Eye (tissue), 1 donor: ENCODE measurements at regions not wholly inside any gene's neighbourhood (a gene's known extent, or its start where the extent isn't known, plus 50 kb on each side); places are given as distances from the start of the nearest gene placed in this dataset.
A peak's percentile ranks its signal among the peaks of the same experiment; 100 is the strongest.
"Not testable (repeated sequence)": the region's sequence is repeated elsewhere in the genome, so short reads cannot be mapped to it uniquely, and the experiment has no call there.

Source experiments
- DNase-seq: peaks from one replicate; pipeline ENCODE4 v3.0.0-alpha.2; 2015

GRCh38 chr2:2731816-2732284 is 400.8 kb upstream of the MYT1L start:
- DNase-seq, result no peak

- peak; percentile 64 for DNase-seq
Observed at GRCh38 chr2:2731101-2731815, 400.2 kb upstream of the MYT1L start.

- no peak for DNase-seq
Observed at GRCh38 chr2:2730301-2730833, 399.3 kb upstream of the MYT1L start.

GRCh38 chr2:2729246-2729645 is 398.2 kb upstream of the MYT1L start:
- DNase-seq, result no peak

GRCh38 chr2:2728635-2729034 is 397.6 kb upstream of the MYT1L start:
- no peak for DNase-seq

- no peak for DNase-seq
Observed at GRCh38 chr2:2727876-2728511, 396.9 kb upstream of the MYT1L start.

- DNase-seq, result no peak
Observed at GRCh38 chr2:2726163-2726562, 395.1 kb upstream of the MYT1L start.

- no peak for DNase-seq
Observed at GRCh38 chr2:2723064-2723463, 392.0 kb upstream of the MYT1L start.

GRCh38 chr2:2721296-2721835 is 390.3 kb upstream of the MYT1L start:
- no peak for DNase-seq

GRCh38 chr2:2720806-2721205 is 389.7 kb upstream of the MYT1L start:
- DNase-seq, result not testable (repeated sequence)

GRCh38 chr2:2720351-2720750 is 389.3 kb upstream of the MYT1L start:
- no peak for DNase-seq

GRCh38 chr2:2719781-2720180 is 388.7 kb upstream of the MYT1L start:
- DNase-seq, result no peak

GRCh38 chr2:2719015-2719414 is 387.9 kb upstream of the MYT1L start:
- peak; percentile 61 for DNase-seq

GRCh38 chr2:2717406-2717805 is 386.3 kb upstream of the MYT1L start:
- no peak for DNase-seq

GRCh38 chr2:2716771-2717170 is 385.7 kb upstream of the MYT1L start:
- DNase-seq, result no peak

GRCh38 chr2:2715036-2715818 is 384.2 kb upstream of the MYT1L start:
- no peak for DNase-seq

- DNase-seq, result no peak
Observed at GRCh38 chr2:2714408-2714807, 383.3 kb upstream of the MYT1L start.

GRCh38 chr2:2709431-2709770 is 378.3 kb upstream of the MYT1L start:
- DNase-seq, result no peak

- peak; percentile 52 for DNase-seq
Observed at GRCh38 chr2:2708575-2709430, 377.7 kb upstream of the MYT1L start.

- DNase-seq, result peak; percentile 65
Observed at GRCh38 chr2:2707206-2707991, 376.3 kb upstream of the MYT1L start.

- no peak for DNase-seq
Observed at GRCh38 chr2:2706306-2706705, 375.2 kb upstream of the MYT1L start.

GRCh38 chr2:2705871-2706270 is 374.8 kb upstream of the MYT1L start:
- DNase-seq, result no peak
